ENCODE measurements at regions not wholly inside any gene's neighbourhood (a gene's known extent, or its start where the extent isn't known, plus 50 kb on each side); places are given as distances from the start of the nearest gene placed in this dataset.

- Histone ChIP-seq H4K20me1 (ENCODE audit: insufficient read depth, low read length) (no peaks in the 10 kb centered on the region), H3K36me3 (replicated peaks; ENCODE audit: low read depth, low read length) (no peaks in the 10 kb centered on the region), H3K4me3 (ENCODE audit: low read length) (no peak overlapping the region), H3K79me2 (ENCODE audit: low read length) (no peaks in the 10 kb centered on the region), H3K4me1 (ENCODE audit: low read length) (no peaks in the 10 kb centered on the region), H3K9me3 (ENCODE audit: insufficient read depth, low read length) (no peaks in the 10 kb centered on the region), H3K27ac (ENCODE audit: low read length) (no peak overlapping the region), H3K4me2 (ENCODE audit: low read length) (no peak overlapping the region), H2AFZ (ENCODE audit: low read depth, low read length) (no peak overlapping the region), H3K9ac (ENCODE audit: low read length) (no peak overlapping the region), H3K27me3 (ENCODE audit: low read depth, low read length) (no peaks in the 10 kb centered on the region)
- no peak for TF ChIP-seq EZH2phosphoT487 (IDR thresholded peaks at IDR 0.05; ENCODE audit: low read depth)
- no peak for TF ChIP-seq CTCF (IDR thresholded peaks at IDR 0.05; ENCODE audit: low read depth, low read length)
These were observed 1045.4 kb upstream of the MIR17HG start for GRCh38 chr13:90302107-90302506.

GRCh38 chr13:90305796-90306195, 1041.7 kb upstream of the MIR17HG start:
- no peaks in the 10 kb centered on the region for H3K27me3 ChIP-seq (ENCODE audit: low read depth, low read length)
- no peaks in the 10 kb centered on the region for H3K4me1 ChIP-seq (ENCODE audit: low read length)
- no peak overlapping the region for H3K4me3 ChIP-seq (ENCODE audit: low read length)
- no peaks in the 10 kb centered on the region for H3K9me3 ChIP-seq (ENCODE audit: insufficient read depth, low read length)
- no peak overlapping the region for H3K4me2 ChIP-seq (ENCODE audit: low read length)
- H3K79me2 ChIP-seq (ENCODE audit: low read length), result no peaks in the 10 kb centered on the region
- H2AFZ ChIP-seq (ENCODE audit: low read depth, low read length), result no peak overlapping the region
- H3K27ac ChIP-seq (ENCODE audit: low read length), result no peak overlapping the region
- no peak overlapping the region for H3K9ac ChIP-seq (ENCODE audit: low read length)
- H3K36me3 ChIP-seq (replicated peaks; ENCODE audit: low read depth, low read length), result no peaks in the 10 kb centered on the region
- TF ChIP-seq CTCF (IDR thresholded peaks at IDR 0.05; ENCODE audit: low read depth, low read length) (no peak), EZH2phosphoT487 (IDR thresholded peaks at IDR 0.05; ENCODE audit: low read depth) (no peak)
- H4K20me1 ChIP-seq (ENCODE audit: insufficient read depth, low read length), result no peaks in the 10 kb centered on the region

DNA sequence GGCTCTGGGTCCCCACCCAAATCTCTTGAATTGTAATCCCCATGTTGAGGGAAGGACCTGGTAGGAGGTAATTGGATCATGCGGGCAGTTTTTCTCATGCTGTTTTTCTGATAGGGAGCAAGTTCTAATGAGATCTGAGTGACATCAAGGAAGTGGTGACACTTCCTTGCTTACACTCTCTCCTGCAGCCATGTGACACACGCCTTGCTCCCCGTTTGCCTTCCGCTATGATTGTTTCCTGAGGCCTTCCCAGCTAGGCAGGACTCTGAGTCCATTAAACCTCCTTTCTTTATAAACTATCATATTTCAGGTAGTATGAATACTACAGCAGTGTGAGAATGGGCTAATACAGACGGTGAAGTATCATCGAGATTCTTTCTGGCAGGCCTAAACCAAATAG, 1040.4 kb upstream of the MIR17HG start:
- Histone ChIP-seq H2AFZ (ENCODE audit: low read depth, low read length) (no peak overlapping the region), H3K9me3 (ENCODE audit: insufficient read depth, low read length) (no peaks in the 10 kb centered on the region), H3K9ac (ENCODE audit: low read length) (no peak overlapping the region), H4K20me1 (ENCODE audit: insufficient read depth, low read length) (no peaks in the 10 kb centered on the region), H3K27ac (ENCODE audit: low read length) (no peak overlapping the region), H3K4me3 (ENCODE audit: low read length) (no peak overlapping the region), H3K27me3 (ENCODE audit: low read depth, low read length) (no peaks in the 10 kb centered on the region), H3K4me1 (ENCODE audit: low read length) (no peaks in the 10 kb centered on the region), H3K79me2 (ENCODE audit: low read length) (no peaks in the 10 kb centered on the region), H3K4me2 (ENCODE audit: low read length) (no peak overlapping the region), H3K36me3 (replicated peaks; ENCODE audit: low read depth, low read length) (no peaks in the 10 kb centered on the region)
- no peak for TF ChIP-seq EZH2phosphoT487 (IDR thresholded peaks at IDR 0.05; ENCODE audit: low read depth)
- no peak for TF ChIP-seq CTCF (IDR thresholded peaks at IDR 0.05; ENCODE audit: low read depth, low read length)

GRCh38 chr13:90308249-90308648, 1039.2 kb upstream of the MIR17HG start:
- Histone ChIP-seq H2AFZ (ENCODE audit: low read depth, low read length) (no peak overlapping the region), H3K27me3 (ENCODE audit: low read depth, low read length) (no peaks in the 10 kb centered on the region), H3K4me1 (ENCODE audit: low read length) (no peaks in the 10 kb centered on the region), H4K20me1 (ENCODE audit: insufficient read depth, low read length) (no peaks in the 10 kb centered on the region), H3K4me2 (ENCODE audit: low read length) (no peak overlapping the region), H3K36me3 (replicated peaks; ENCODE audit: low read depth, low read length) (no peaks in the 10 kb centered on the region), H3K9me3 (ENCODE audit: insufficient read depth, low read length) (no peaks in the 10 kb centered on the region), H3K4me3 (ENCODE audit: low read length) (no peak overlapping the region), H3K27ac (ENCODE audit: low read length) (no peak overlapping the region), H3K79me2 (ENCODE audit: low read length) (no peaks in the 10 kb centered on the region), H3K9ac (ENCODE audit: low read length) (no peak overlapping the region)
- TF ChIP-seq CTCF (IDR thresholded peaks at IDR 0.05; ENCODE audit: low read depth, low read length) (no peak), EZH2phosphoT487 (IDR thresholded peaks at IDR 0.05; ENCODE audit: low read depth) (no peak)

Data from OCI-LY3 (cell line).